Endodermal cell (in vitro differentiated cells): ENCODE measurements at regions not wholly inside any gene's neighbourhood (a gene's known extent, or its start where the extent isn't known, plus 50 kb on each side); places are given as distances from the start of the nearest gene placed in this dataset.
"Not testable (repeated sequence)": the region's sequence is repeated elsewhere in the genome, so short reads cannot be mapped to it uniquely, and the experiment has no call there.

Experiments used
- DNase-seq: peaks from one replicate; pipeline ENCODE4 v3.0.0-alpha.2; 2017
- H3K27ac ChIP-seq: 2 replicates; pipeline ENCODE4 v1.5.1; 2013; ENCODE audit warnings: mild to moderate bottlenecking, low read depth, low read length, moderate library complexity
- H3K27me3 ChIP-seq: 2 replicates; pipeline ENCODE4 v1.6.1; 2013; ENCODE audit warnings: mild to moderate bottlenecking, low read length, moderate library complexity; ENCODE audit not compliant: insufficient read depth, control insufficient read depth, poor library complexity, severe bottlenecking
- H3K36me3 ChIP-seq: 2 replicates; pipeline ENCODE4 v1.7.0; 2013; ENCODE audit warnings: mild to moderate bottlenecking, low read length, moderate library complexity; ENCODE audit not compliant: control insufficient read depth, insufficient read depth
- H3K4me1 ChIP-seq: one replicate; pipeline ENCODE4 v1.7.0; 2013; ENCODE audit warnings: low read length; ENCODE audit not compliant: control insufficient read depth, insufficient read depth
- H3K4me3 ChIP-seq: 2 replicates; pipeline ENCODE4 v1.5.1; 2013; ENCODE audit warnings: mild to moderate bottlenecking, low read length, moderate library complexity
- H3K9ac ChIP-seq: 2 replicates; pipeline ENCODE4 v1.6.1; 2013; ENCODE audit warnings: mild to moderate bottlenecking, low read length, moderate library complexity; ENCODE audit not compliant: poor library complexity, severe bottlenecking; ENCODE audit errors: extremely low read depth
- H3K9me3 ChIP-seq: 2 replicates; pipeline ENCODE4 v1.6.1; 2013; ENCODE audit warnings: mild to moderate bottlenecking, low read length, moderate library complexity; ENCODE audit not compliant: control insufficient read depth
- H3K27ac Mint-ChIP-seq: 2 replicates; pipeline ENCODE4 v1.8.0; 2020; ENCODE audit warnings: mixed read lengths
- H3K27me3 Mint-ChIP-seq: 2 replicates; pipeline ENCODE4 v1.8.0; 2021; ENCODE audit warnings: mild to moderate bottlenecking, mixed read lengths; ENCODE audit not compliant: insufficient read depth
- H3K36me3 Mint-ChIP-seq: 2 replicates; pipeline ENCODE4 v1.8.0; 2020; ENCODE audit warnings: low read depth, mixed read lengths
- H3K4me1 Mint-ChIP-seq: 2 replicates; pipeline ENCODE4 v1.8.0; 2020; ENCODE audit warnings: mixed read lengths
- H3K4me3 Mint-ChIP-seq: 2 replicates; pipeline ENCODE4 v1.8.0; 2020; ENCODE audit warnings: mild to moderate bottlenecking, moderate library complexity, mixed read lengths
- H3K9me3 Mint-ChIP-seq: 2 replicates; pipeline ENCODE4 v1.8.0; 2020; ENCODE audit warnings: mild to moderate bottlenecking, mixed read lengths
- WGBS, 2 experiments: methylation state at CpG; one replicate each; pipeline versions ENCODE4 v1.1.5 to v1.1.7; 2013; ENCODE audit warnings: missing lambda C conversion rate in 2 of 2, mixed read lengths in 1 of 2; ENCODE audit not compliant: insufficient coverage in 1 of 2, insufficient read length in 1 of 2; 5-methylcytosine and 5-hydroxymethylcytosine counted together
- TF ChIP-seq, protein P1 (sequence below): fragments of 200-600 bp; sonication (generic); conservative IDR thresholded peaks from 2 replicates; pipeline ENCODE4 v1.5.0; 2021; ENCODE audit warnings: antibody characterized with exemption, mild to moderate bottlenecking

DNA sequence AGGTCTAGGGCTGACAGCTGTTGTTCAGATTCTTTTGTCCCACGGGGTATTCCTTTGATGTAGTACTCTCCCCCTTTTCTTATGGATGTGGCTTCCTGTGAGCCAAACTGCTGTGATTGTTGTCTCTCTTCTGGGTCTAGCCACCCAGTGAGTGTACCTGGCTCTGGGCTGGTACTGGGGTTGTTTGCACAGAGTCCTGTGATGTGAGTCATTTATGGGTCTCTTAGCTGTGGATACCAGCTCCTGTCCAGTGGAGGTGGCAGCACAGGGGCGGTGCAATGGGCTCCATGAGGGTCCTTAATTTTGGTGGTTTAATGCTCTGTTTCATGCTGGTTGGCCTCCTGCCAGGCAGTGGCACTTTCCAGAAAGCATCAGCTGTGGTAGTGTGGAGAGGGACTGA is 161.3 kb downstream of the CAVIN4 start:
- Histone ChIP-seq H3K27ac (no peak overlapping the region), H3K9me3 (peaks cover 26% of the 10 kb centered on the region), H3K36me3 (no peaks in the 10 kb centered on the region), H3K4me1 (no peaks in the 10 kb centered on the region), H3K9ac (no peak overlapping the region), H3K27me3 (no peaks in the 10 kb centered on the region), H3K4me3 (no peak overlapping the region)
- Mint-ChIP-seq H3K27ac (peak overlapping the region; percentile 48), H3K9me3 (peaks cover 35% of the 10 kb centered on the region), H3K27me3 (no peaks in the 10 kb centered on the region), H3K4me3 (no peak overlapping the region), H3K4me1 (peaks cover 17% of the 10 kb centered on the region), H3K36me3 (no peaks in the 10 kb centered on the region)
- DNase-seq = peak; percentile 51
- TF ChIP-seq, protein P1, sequence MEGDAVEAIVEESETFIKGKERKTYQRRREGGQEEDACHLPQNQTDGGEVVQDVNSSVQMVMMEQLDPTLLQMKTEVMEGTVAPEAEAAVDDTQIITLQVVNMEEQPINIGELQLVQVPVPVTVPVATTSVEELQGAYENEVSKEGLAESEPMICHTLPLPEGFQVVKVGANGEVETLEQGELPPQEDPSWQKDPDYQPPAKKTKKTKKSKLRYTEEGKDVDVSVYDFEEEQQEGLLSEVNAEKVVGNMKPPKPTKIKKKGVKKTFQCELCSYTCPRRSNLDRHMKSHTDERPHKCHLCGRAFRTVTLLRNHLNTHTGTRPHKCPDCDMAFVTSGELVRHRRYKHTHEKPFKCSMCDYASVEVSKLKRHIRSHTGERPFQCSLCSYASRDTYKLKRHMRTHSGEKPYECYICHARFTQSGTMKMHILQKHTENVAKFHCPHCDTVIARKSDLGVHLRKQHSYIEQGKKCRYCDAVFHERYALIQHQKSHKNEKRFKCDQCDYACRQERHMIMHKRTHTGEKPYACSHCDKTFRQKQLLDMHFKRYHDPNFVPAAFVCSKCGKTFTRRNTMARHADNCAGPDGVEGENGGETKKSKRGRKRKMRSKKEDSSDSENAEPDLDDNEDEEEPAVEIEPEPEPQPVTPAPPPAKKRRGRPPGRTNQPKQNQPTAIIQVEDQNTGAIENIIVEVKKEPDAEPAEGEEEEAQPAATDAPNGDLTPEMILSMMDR = no peak
- 0 to 64% methylated on average over 1 to 2 of the region's 2 CpGs for WGBS, 2 experiments

DNA sequence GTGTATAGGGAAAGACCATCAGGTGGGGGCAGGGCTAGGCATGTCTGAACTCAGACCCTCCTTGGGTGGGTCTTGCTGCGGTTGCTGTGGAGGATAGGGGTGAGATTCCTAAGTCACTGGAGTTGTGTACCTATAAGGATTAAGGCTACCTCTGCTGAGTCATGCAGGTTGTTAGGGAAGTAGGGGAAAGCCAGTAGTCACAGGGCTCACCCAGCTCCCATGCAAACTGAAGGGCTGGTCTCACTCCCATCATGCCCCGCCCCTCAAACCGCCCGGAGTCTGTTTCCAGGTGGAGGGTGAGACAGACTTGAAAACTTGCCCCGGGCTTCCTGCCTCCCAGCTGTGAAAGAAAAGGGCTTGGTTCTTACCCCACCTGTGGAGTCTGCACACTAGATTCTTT is 161.8 kb downstream of the CAVIN4 start:
- H3K4me1 Mint-ChIP-seq = peaks cover 17% of the 10 kb centered on the region
- H3K36me3 Mint-ChIP-seq = no peaks in the 10 kb centered on the region
- Histone ChIP-seq H3K36me3 (no peaks in the 10 kb centered on the region), H3K4me1 (no peaks in the 10 kb centered on the region), H3K9ac (no peak overlapping the region), H3K9me3 (peaks cover 26% of the 10 kb centered on the region), H3K27me3 (no peaks in the 10 kb centered on the region), H3K4me3 (no peak overlapping the region), H3K27ac (no peak overlapping the region)
- TF ChIP-seq, protein P1 = no peak
- H3K27me3 Mint-ChIP-seq = no peaks in the 10 kb centered on the region
- H3K4me3 Mint-ChIP-seq = no peak overlapping the region
- peak; percentile 67 for DNase-seq
- H3K27ac Mint-ChIP-seq = peak overlapping the region; percentile 48
- WGBS, 2 experiments = 85% methylated on average over 5 of the region's 5 CpGs; no CpG with 5 or more reads in 1 of the 2 experiments
- H3K9me3 Mint-ChIP-seq = peaks cover 36% of the 10 kb centered on the region

DNA sequence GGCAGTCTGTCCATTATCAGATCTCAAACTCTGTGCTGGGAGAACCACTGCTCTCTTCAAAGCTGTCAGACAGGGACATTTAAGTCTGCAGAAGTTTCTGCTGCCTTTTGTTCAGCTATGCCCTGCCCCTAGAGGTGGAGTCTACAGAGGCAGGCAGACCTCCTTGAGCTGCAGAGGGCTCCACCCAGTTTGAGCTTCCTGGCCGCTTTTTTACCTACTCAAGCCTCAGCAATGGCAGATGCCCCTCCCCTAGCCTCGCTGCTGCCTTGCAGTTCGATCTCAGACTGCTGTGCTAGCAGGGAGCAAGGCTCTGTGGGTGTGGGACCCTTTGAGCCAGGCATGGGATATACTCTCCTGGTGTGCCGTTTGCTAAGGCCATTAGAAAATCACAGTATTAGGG is 171.1 kb downstream of the CAVIN4 start:
- DNase-seq, H3K9ac ChIP-seq, H3K27me3 Mint-ChIP-seq, H3K27me3 ChIP-seq, H3K27ac ChIP-seq, H3K4me3 ChIP-seq, H3K36me3 ChIP-seq, H3K27ac Mint-ChIP-seq, H3K9me3 ChIP-seq, H3K4me1 ChIP-seq, H3K36me3 Mint-ChIP-seq, H3K4me3 Mint-ChIP-seq, H3K4me1 Mint-ChIP-seq: not testable (repeated sequence)
- H3K9me3 Mint-ChIP-seq = peaks cover 43% of the 10 kb centered on the region
- 67 to 88% methylated on average over 1 to 4 of the region's 4 CpGs for WGBS, 2 experiments

DNA sequence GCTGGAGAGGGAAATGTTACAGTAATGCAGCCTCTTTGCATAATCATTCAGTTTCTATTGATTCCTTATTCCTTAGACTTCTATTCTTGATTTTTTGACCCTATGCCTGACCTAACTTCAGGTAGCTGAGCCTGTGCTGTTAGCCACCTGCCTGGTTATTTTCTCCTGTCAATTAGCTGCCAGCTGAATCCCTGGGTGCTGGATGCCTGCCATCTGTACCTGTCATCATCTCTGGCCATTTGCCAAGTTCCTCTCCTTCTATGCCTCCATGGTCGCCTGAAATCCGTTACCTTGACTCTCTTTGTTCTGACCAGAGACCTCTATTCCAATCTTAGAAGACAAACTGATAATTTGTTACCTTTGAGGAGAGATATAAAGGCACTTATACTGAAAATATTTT is 178.3 kb downstream of the CAVIN4 start:
- H3K36me3 Mint-ChIP-seq = no peaks in the 10 kb centered on the region
- no peaks in the 10 kb centered on the region for H3K4me1 Mint-ChIP-seq
- no peaks in the 10 kb centered on the region for H3K27me3 Mint-ChIP-seq

More for the DNA sequence above, 178.3 kb downstream of the CAVIN4 start:
- H3K9ac ChIP-seq = no peak overlapping the region
- H3K27ac ChIP-seq = no peak overlapping the region
- H3K4me1 ChIP-seq = no peaks in the 10 kb centered on the region
- TF ChIP-seq, protein P1 = no peak
- H3K36me3 ChIP-seq = no peaks in the 10 kb centered on the region
- H3K4me3 ChIP-seq = no peak overlapping the region
- H3K27me3 ChIP-seq = no peaks in the 10 kb centered on the region
- WGBS, 2 experiments = 82 to 100% methylated on average over 2 of the region's 2 CpGs
- DNase-seq = no peak
- Mint-ChIP-seq H3K9me3 (peaks cover 20% of the 10 kb centered on the region), H3K27ac (no peak overlapping the region), H3K4me3 (no peak overlapping the region)
- peaks cover 6% of the 10 kb centered on the region for H3K9me3 ChIP-seq
